GM03348 (cell line): ENCODE measurements at regions not wholly inside any gene's neighbourhood (a gene's known extent, or its start where the extent isn't known, plus 50 kb on each side); places are given as distances from the start of the nearest gene placed in this dataset.

Experiments
- DNase-seq: peaks from one replicate; pipeline ENCODE4 v3.0.0; 2012; ENCODE audit warnings: low spot score

- no peak for DNase-seq
Observed at GRCh38 chr1:239730378-239730777, 344.0 kb downstream of the CHRM3 start.

- DNase-seq, result no peak
Observed at GRCh38 chr1:239731082-239731748, 344.8 kb downstream of the CHRM3 start.

GRCh38 chr1:239732770-239733169 is 346.4 kb downstream of the CHRM3 start:
- DNase-seq, result no peak

- DNase-seq, result no peak
Observed at GRCh38 chr1:239733995-239734394, 347.6 kb downstream of the CHRM3 start.

- DNase-seq, result no peak
Observed at GRCh38 chr1:239735111-239735510, 348.7 kb downstream of the CHRM3 start.

- DNase-seq, result no peak
Observed at GRCh38 chr1:239736479-239736878, 350.1 kb downstream of the CHRM3 start.

GRCh38 chr1:239739375-239739774 is 352.3 kb upstream of the FMN2 start:
- no peak for DNase-seq

GRCh38 chr1:239739919-239740318 is 351.8 kb upstream of the FMN2 start:
- DNase-seq, result no peak

GRCh38 chr1:239742416-239743109 is 349.1 kb upstream of the FMN2 start:
- DNase-seq, result no peak

- no peak for DNase-seq
Observed at GRCh38 chr1:239744851-239745250, 346.8 kb upstream of the FMN2 start.

- DNase-seq, result no peak
Observed at GRCh38 chr1:239755107-239755912, 336.4 kb upstream of the FMN2 start.

GRCh38 chr1:239757716-239758115 is 334.0 kb upstream of the FMN2 start:
- no peak for DNase-seq

- no peak for DNase-seq
Observed at GRCh38 chr1:239758756-239759155, 332.9 kb upstream of the FMN2 start.

- DNase-seq, result no peak
Observed at GRCh38 chr1:239761509-239761908, 330.2 kb upstream of the FMN2 start.

GRCh38 chr1:239763850-239764249 is 327.8 kb upstream of the FMN2 start:
- DNase-seq, result no peak

- no peak for DNase-seq
Observed at GRCh38 chr1:239764546-239764945, 327.1 kb upstream of the FMN2 start.

GRCh38 chr1:239765163-239765562 is 326.5 kb upstream of the FMN2 start:
- no peak for DNase-seq

- no peak for DNase-seq
Observed at GRCh38 chr1:239771550-239771949, 320.1 kb upstream of the FMN2 start.

GRCh38 chr1:239772446-239772845 is 319.2 kb upstream of the FMN2 start:
- no peak for DNase-seq

- DNase-seq, result no peak
Observed at GRCh38 chr1:239775466-239775865, 316.2 kb upstream of the FMN2 start.

- no peak for DNase-seq
Observed at GRCh38 chr1:239778208-239778813, 313.4 kb upstream of the FMN2 start.

GRCh38 chr1:239779962-239780361 is 311.7 kb upstream of the FMN2 start:
- DNase-seq, result no peak

- DNase-seq, result no peak
Observed at GRCh38 chr1:239784896-239785295, 306.8 kb upstream of the FMN2 start.
